ENCODE measurements at regions not wholly inside any gene's neighbourhood (a gene's known extent, or its start where the extent isn't known, plus 50 kb on each side); places are given as distances from the start of the nearest gene placed in this dataset.
"Not testable (repeated sequence)": the region's sequence is repeated elsewhere in the genome, so short reads cannot be mapped to it uniquely, and the experiment has no call there.

- H3K4me1 ChIP-seq (ENCODE audit: control insufficient read depth in 1 of 2, insufficient read depth in 2 of 2, low read length in 2 of 2); DNase-seq; ATAC-seq (ENCODE audit: low FRiP score); H3K36me3 ChIP-seq (ENCODE audit: control insufficient read depth in 1 of 2, insufficient read depth in 2 of 2, low read length in 1 of 2); H3K4me3 ChIP-seq (ENCODE audit: low read length in 2 of 2); H3K27me3 ChIP-seq (ENCODE audit: control insufficient read depth in 1 of 2, insufficient read depth in 2 of 2, low read length in 1 of 2); H3K9me3 ChIP-seq (ENCODE audit: control insufficient read depth, low read length); intact Hi-C loops (cut with DNase I); H3K27ac ChIP-seq (ENCODE audit: low read depth in 1 of 2, low read length in 2 of 2): not testable (repeated sequence)
- WGBS, 2 donors: 94 to 96% methylated on average over 12 of the region's 12 CpGs
Measured at GRCh38 chr3:139127629-139128028, 82.9 kb upstream of the PRR23C start.

GRCh38 chr3:139128803-139129202, 84.1 kb upstream of the PRR23C start:
- Histone ChIP-seq H3K9me3 (ENCODE audit: control insufficient read depth, low read length) (no peaks in the 10 kb centered on the region), H3K27ac (ENCODE audit: low read depth in 1 of 2, low read length in 2 of 2) (no peak overlapping the region), H3K4me1 (ENCODE audit: control insufficient read depth in 1 of 2, insufficient read depth in 2 of 2, low read length in 2 of 2) (no peaks in the 10 kb centered on the region), H3K27me3 (ENCODE audit: control insufficient read depth in 1 of 2, insufficient read depth in 2 of 2, low read length in 1 of 2) (no peaks in the 10 kb centered on the region), H3K36me3 (ENCODE audit: control insufficient read depth in 1 of 2, insufficient read depth in 2 of 2, low read length in 1 of 2) (no peaks in the 10 kb centered on the region), H3K4me3 (ENCODE audit: low read length in 2 of 2) (no peak overlapping the region)
- 83 to 89% methylated on average over 2 of the region's 2 CpGs for WGBS, 2 donors
- ATAC-seq (ENCODE audit: low FRiP score) (no peak), DNase-seq (no peak)
- intact Hi-C loops (cut with DNase I): no loop called here

- ATAC-seq (ENCODE audit: low FRiP score): no peak
- Histone ChIP-seq H3K4me3 (ENCODE audit: low read length in 2 of 2) (no peak overlapping the region), H3K27ac (ENCODE audit: low read depth in 1 of 2, low read length in 2 of 2) (no peak overlapping the region), H3K4me1 (ENCODE audit: control insufficient read depth in 1 of 2, insufficient read depth in 2 of 2, low read length in 2 of 2) (no peaks in the 10 kb centered on the region), H3K27me3 (ENCODE audit: control insufficient read depth in 1 of 2, insufficient read depth in 2 of 2, low read length in 1 of 2) (no peaks in the 10 kb centered on the region), H3K9me3 (ENCODE audit: control insufficient read depth, low read length) (no peaks in the 10 kb centered on the region), H3K36me3 (ENCODE audit: control insufficient read depth in 1 of 2, insufficient read depth in 2 of 2, low read length in 1 of 2) (no peaks in the 10 kb centered on the region)
- 73 to 74% methylated on average over 2 of the region's 2 CpGs for WGBS, 2 donors
- no peak for DNase-seq
- intact Hi-C loops (cut with DNase I): no loop called here
Measured at GRCh38 chr3:139129892-139130291, 85.2 kb upstream of the PRR23C start.

- Histone ChIP-seq H3K4me1 (ENCODE audit: control insufficient read depth in 1 of 2, insufficient read depth in 2 of 2, low read length in 2 of 2) (no peaks in the 10 kb centered on the region), H3K27me3 (ENCODE audit: control insufficient read depth in 1 of 2, insufficient read depth in 2 of 2, low read length in 1 of 2) (no peaks in the 10 kb centered on the region), H3K27ac (ENCODE audit: low read depth in 1 of 2, low read length in 2 of 2) (no peak overlapping the region), H3K4me3 (ENCODE audit: low read length in 2 of 2) (no peak overlapping the region), H3K36me3 (ENCODE audit: control insufficient read depth in 1 of 2, insufficient read depth in 2 of 2, low read length in 1 of 2) (no peaks in the 10 kb centered on the region), H3K9me3 (ENCODE audit: control insufficient read depth, low read length) (no peaks in the 10 kb centered on the region)
- DNase-seq (no peak), ATAC-seq (ENCODE audit: low FRiP score) (no peak)
- WGBS, 2 donors: 52 to 54% methylated on average over 3 of the region's 3 CpGs
- intact Hi-C loops (cut with DNase I): no loop called here
Measured at GRCh38 chr3:139130390-139131140, 85.9 kb upstream of the PRR23C start.

GRCh38 chr3:139131951-139132350, 87.3 kb upstream of the PRR23C start:
- Histone ChIP-seq H3K4me3 (ENCODE audit: low read length in 2 of 2) (no peak overlapping the region), H3K27ac (ENCODE audit: low read depth in 1 of 2, low read length in 2 of 2) (no peak overlapping the region), H3K36me3 (ENCODE audit: control insufficient read depth in 1 of 2, insufficient read depth in 2 of 2, low read length in 1 of 2) (no peaks in the 10 kb centered on the region), H3K9me3 (ENCODE audit: control insufficient read depth, low read length) (no peaks in the 10 kb centered on the region), H3K4me1 (ENCODE audit: control insufficient read depth in 1 of 2, insufficient read depth in 2 of 2, low read length in 2 of 2) (no peaks in the 10 kb centered on the region), H3K27me3 (ENCODE audit: control insufficient read depth in 1 of 2, insufficient read depth in 2 of 2, low read length in 1 of 2) (no peaks in the 10 kb centered on the region)
- ATAC-seq (ENCODE audit: low FRiP score) (no peak), DNase-seq (no peak)
- 95 to 97% methylated on average over 1 of the region's 1 CpG for WGBS, 2 donors
- intact Hi-C loops (cut with DNase I): no loop called here

GRCh38 chr3:139132976-139133375, 88.3 kb upstream of the PRR23C start:
- no peaks in the 10 kb centered on the region for H3K36me3 ChIP-seq (ENCODE audit: control insufficient read depth in 1 of 2, insufficient read depth in 2 of 2, low read length in 1 of 2)
- no peaks in the 10 kb centered on the region for H3K9me3 ChIP-seq (ENCODE audit: control insufficient read depth, low read length)
- DNase-seq (no peak), ATAC-seq (ENCODE audit: low FRiP score) (no peak)
- H3K27ac ChIP-seq (ENCODE audit: low read depth in 1 of 2, low read length in 2 of 2): no peak overlapping the region
- intact Hi-C loops (cut with DNase I): no loop called here
- no peaks in the 10 kb centered on the region for H3K4me1 ChIP-seq (ENCODE audit: control insufficient read depth in 1 of 2, insufficient read depth in 2 of 2, low read length in 2 of 2)
- no peak overlapping the region for H3K4me3 ChIP-seq (ENCODE audit: low read length in 2 of 2)
- 77 to 79% methylated on average over 1 of the region's 1 CpG for WGBS, 2 donors
- no peaks in the 10 kb centered on the region for H3K27me3 ChIP-seq (ENCODE audit: control insufficient read depth in 1 of 2, insufficient read depth in 2 of 2, low read length in 1 of 2)

GRCh38 chr3:139134678-139135372, 90.1 kb upstream of the PRR23C start:
- WGBS, 2 donors: 73 to 77% methylated on average over 2 of the region's 2 CpGs

GRCh38 chr3:139135657-139136056, 91.0 kb upstream of the PRR23C start:
- ATAC-seq (ENCODE audit: low FRiP score) (no peak), DNase-seq (no peak)
- intact Hi-C loops (cut with DNase I): no loop called here
- Histone ChIP-seq H3K27ac (ENCODE audit: low read depth in 1 of 2, low read length in 2 of 2) (no peak overlapping the region), H3K9me3 (ENCODE audit: control insufficient read depth, low read length) (no peaks in the 10 kb centered on the region), H3K27me3 (ENCODE audit: control insufficient read depth in 1 of 2, insufficient read depth in 2 of 2, low read length in 1 of 2) (no peaks in the 10 kb centered on the region), H3K4me1 (ENCODE audit: control insufficient read depth in 1 of 2, insufficient read depth in 2 of 2, low read length in 2 of 2) (no peaks in the 10 kb centered on the region), H3K36me3 (ENCODE audit: control insufficient read depth in 1 of 2, insufficient read depth in 2 of 2, low read length in 1 of 2) (no peaks in the 10 kb centered on the region), H3K4me3 (ENCODE audit: low read length in 2 of 2) (no peak overlapping the region)

More at GRCh38 chr3:139134678-139135372, 90.1 kb upstream of the PRR23C start:
- Histone ChIP-seq H3K9me3 (ENCODE audit: control insufficient read depth, low read length) (no peaks in the 10 kb centered on the region), H3K27ac (ENCODE audit: low read depth in 1 of 2, low read length in 2 of 2) (no peak overlapping the region), H3K36me3 (ENCODE audit: control insufficient read depth in 1 of 2, insufficient read depth in 2 of 2, low read length in 1 of 2) (no peaks in the 10 kb centered on the region), H3K4me1 (ENCODE audit: control insufficient read depth in 1 of 2, insufficient read depth in 2 of 2, low read length in 2 of 2) (no peaks in the 10 kb centered on the region), H3K27me3 (ENCODE audit: control insufficient read depth in 1 of 2, insufficient read depth in 2 of 2, low read length in 1 of 2) (no peaks in the 10 kb centered on the region), H3K4me3 (ENCODE audit: low read length in 2 of 2) (no peak overlapping the region)
- intact Hi-C loops (cut with DNase I): no loop called here
- DNase-seq: no peak
- ATAC-seq (ENCODE audit: low FRiP score): no peak
